Activated CD4-positive, alpha-beta T cell treated with anti-CD3 and anti-CD28 coated beads, Interleukin-2, amount 50 U/mL, for 24 hours (primary cell): ENCODE measurements at regions not wholly inside any gene's neighbourhood (a gene's known extent, or its start where the extent isn't known, plus 50 kb on each side); places are given as distances from the start of the nearest gene placed in this dataset.

Experiments
- DNase-seq, 2 donors: peaks; one replicate each; pipeline ENCODE4 v3.0.0-alpha.2; 2020; ENCODE audit warnings: low read depth in 1 of 2, low spot score in 1 of 2

- no peak for DNase-seq
These were observed 62.8 kb upstream of the COL13A1 start for GRCh38 chr10:69738858-69739435.

GRCh38 chr10:69739634-69740033, 62.1 kb upstream of the COL13A1 start:
- no peak for DNase-seq

DNA sequence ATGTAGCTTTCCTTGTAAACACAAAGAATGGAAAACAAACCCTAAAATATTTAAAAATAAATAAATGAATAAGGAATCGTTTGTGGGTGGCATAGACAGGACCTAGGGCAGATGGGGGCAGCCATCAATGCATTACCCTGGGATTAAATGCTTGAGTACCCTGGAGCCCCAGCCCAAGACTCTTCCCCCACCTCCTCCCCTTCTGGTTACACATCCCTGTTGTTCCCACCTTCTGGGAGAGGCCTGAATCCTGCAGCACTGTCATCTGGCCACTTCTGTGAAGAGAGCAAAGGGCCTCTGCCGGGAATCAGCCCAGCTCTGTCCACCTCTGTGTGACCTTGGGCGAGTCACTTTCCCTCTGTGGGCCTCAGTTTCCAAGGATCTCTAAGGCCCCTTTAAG, 61.6 kb upstream of the COL13A1 start:
- no peak for DNase-seq

GRCh38 chr10:69741252-69741651, 60.5 kb upstream of the COL13A1 start:
- DNase-seq: no peak

DNA sequence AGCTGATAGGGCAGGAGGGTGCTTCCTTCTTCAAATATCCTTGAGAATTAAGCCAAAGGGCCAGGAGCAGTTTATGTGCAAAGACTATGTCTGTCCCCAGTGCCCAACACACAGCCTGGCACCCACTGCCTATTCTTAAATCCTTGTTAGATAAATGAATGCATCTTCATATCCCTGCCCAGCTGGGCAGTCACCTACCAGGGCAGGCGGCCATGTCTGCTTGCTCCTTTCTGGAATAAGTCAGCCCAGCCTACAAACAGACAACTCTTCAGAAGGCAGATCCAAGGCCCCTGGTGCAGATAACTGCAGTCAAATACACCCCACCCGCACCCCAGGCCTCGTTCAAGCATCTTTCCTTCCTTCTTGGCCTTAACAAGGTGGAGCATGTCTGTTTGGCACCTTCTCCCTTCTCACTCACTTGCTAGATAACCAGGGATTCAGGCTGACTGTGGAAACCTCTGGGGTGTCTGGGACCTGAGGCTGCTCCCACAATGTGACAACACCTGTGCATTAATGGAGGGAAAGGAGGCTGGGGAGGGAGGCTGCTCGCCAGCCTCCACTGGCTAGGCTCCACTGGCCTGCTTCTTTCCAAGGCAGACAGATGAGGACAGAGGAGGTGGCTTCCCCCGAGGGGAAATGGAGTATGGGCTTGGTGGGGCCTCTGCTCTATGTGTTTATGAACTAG, 59.9 kb upstream of the COL13A1 start:
- no peak for DNase-seq

DNA sequence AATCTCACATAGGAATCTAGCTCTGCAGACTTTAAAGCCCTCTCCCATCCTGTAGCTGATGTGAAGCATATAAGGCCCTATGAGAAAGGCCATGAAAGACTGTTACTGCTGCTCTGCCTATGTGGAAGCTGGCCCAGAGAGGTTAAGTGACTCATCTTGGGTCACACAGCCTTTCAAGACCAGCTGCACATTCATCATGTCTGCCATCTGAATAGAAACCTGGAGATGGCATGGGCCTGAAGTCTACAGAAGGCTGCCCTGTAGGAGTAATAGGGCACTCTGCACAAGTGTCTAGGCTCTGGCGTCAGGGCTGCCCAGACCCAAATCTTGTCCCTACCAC, 59.4 kb upstream of the COL13A1 start:
- DNase-seq: no peak

DNA sequence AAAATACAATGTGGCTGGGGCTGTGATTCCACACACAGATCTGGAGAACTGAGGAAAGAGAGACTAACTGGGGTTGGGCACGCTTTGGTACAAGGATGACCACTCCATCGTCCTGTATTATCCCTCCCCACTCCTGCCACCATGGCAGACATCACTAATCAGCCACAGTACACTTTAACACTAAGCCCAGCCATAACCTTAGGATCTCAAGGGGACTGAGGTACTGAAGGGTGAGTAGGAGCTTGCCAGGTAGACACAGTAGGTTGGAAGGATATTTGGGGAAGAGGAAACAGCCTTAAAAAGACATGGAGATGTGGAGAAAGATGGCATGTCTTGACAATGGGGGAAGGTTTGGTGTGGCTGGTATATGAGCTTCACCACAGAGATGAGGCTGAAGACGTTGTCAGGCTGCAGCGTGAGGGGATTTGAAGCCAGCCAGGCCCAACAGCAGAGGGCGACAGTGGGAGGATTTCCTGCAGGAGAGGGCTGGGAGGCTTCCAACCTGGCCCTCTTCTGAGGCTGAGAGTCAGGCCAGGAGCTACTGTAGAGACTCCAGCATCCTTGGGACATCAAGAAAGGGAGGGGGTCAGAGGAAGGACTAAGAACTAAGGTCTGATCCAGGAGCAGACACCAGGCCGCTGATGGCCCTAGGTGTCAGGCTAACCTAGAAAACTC, 58.6 kb upstream of the COL13A1 start:
- DNase-seq: no peak

DNA sequence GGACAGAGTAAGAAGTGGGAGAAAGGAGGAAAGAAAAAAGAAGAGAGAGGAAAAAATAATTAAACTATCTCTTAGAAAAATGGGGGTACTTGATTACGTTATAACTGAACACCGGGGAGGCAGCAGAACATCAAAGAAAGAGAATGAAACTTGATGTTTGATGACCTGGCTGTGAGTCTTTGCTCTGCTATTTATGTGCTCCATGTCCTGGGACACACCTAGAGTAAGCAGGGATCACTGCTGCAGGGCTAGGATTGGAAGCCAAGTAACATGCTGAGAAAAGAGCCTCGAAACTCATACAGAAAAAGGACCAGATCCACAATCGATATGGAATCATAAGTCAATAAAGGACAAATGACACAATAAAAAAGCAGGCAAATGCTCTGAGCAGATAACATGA, 56.7 kb upstream of the COL13A1 start:
- DNase-seq: no peak

DNA sequence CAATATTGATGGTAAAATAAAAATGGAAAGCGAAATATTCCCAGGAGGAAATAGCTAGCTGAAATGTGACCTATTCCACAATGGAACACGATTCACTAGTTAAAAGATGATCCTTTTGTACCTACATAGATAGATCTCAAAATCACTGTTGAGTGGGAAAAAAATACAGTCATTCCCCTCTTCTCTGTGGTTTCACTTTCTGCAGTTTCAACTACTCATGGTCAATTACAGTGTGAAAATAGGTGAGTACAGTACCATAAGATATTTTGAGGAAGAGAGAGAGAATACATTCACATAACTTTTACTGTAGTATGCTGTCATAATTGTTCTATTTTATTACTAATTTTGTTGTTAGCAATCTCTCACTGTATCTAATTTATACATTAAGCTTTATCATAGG, 56.0 kb upstream of the COL13A1 start:
- no peak for DNase-seq

- DNase-seq: no peak
These were observed 54.5 kb upstream of the COL13A1 start for GRCh38 chr10:69747179-69747578.

DNA sequence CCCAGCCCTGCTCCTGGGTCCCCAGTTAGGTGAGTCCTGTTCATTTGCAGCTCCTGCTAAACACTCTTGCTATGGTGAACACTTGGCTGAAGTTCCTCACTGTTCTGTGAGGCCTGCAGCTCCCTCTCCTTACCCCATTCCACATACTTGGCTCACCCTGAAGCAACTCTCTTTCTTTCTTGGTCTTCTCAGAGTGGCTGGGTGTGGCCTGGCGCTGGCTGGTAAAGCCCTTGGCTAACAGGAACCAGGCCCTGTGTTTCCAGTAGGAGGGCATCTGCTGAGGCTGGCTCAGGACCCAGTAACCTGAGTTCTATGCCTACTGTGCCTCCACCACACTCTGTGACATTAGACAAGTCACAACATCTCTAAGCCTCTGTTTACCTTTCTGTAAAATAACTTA, 53.1 kb upstream of the COL13A1 start:
- DNase-seq: no peak

- no peak for DNase-seq
These were observed 52.3 kb upstream of the COL13A1 start for GRCh38 chr10:69749178-69750010.

GRCh38 chr10:69750011-69750373, 51.7 kb upstream of the COL13A1 start:
- no peak for DNase-seq

DNA sequence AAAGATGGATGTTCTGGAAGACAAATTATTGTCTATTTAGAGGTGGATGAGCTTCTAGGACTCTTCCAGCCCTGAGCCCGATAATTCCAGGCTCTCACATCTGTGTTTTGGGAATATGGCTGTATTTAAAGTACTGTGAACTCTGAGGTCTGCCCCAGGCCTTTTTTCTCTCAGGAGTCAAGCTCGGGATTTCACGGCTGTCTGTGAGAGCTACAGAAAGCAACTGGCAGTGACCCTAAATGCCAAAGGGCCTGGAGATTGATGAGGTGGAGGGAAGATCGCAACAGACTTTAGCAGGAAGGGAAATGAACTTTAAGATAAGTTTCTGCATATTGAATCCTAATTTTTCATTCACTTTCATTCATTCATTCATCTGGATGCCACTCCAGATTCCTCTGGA, 51.0 kb upstream of the COL13A1 start:
- no peak for DNase-seq

- DNase-seq: no peak
These were observed 50.5 kb upstream of the COL13A1 start for GRCh38 chr10:69751214-69751613.
